Muscle of arm (tissue), 1 donor: ENCODE measurements at regions not wholly inside any gene's neighbourhood (a gene's known extent, or its start where the extent isn't known, plus 50 kb on each side); places are given as distances from the start of the nearest gene placed in this dataset.

Experiments
- DNase-seq: peaks from one replicate; pipeline ENCODE4 v3.0.0-alpha.2; 2013

GRCh38 chr6:25066593-25066992 is 130.8 kb upstream of the RIPOR2 start:
- no peak for DNase-seq

GRCh38 chr6:25068866-25069265 is 133.1 kb upstream of the RIPOR2 start:
- DNase-seq: no peak

DNA sequence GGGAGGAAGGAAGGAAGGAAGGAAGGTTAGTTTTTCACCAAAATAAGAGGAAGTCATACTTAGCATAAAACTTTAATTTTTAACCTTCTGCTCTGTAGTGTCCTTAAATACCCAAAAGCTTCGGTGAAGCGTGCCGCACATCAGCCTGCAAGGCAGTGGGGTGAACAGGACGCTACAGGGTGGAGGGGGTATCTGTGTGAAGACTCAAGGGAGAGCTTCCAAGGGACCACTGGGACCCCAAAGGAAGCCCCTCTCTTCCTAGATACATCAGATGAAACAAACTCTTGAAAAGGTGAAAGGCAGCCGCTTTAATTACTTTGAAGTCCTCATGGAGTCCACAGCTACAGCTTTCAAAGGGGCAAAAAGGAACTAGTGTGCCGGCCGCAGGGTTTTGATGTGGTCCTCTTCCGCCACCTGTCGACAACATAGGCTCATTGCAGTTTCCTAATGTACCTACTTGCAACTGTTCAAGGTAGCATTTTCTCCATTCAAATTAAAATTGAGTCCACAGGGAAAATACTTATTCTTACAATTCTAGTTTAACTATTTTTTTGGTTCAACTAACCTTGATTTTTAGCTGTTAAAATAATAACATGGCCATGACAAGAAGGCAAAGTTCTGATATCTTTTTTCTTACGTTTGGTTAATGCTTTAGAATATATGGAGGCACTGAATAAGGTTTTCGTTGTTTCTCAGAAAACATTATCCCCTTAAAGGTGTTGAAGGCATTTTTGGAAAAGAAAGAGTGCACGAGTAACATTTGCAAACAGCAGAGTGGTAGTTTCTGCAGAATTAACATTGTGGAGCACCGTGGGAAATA is 135.0 kb upstream of the RIPOR2 start:
- peak; percentile 82 for DNase-seq

DNA sequence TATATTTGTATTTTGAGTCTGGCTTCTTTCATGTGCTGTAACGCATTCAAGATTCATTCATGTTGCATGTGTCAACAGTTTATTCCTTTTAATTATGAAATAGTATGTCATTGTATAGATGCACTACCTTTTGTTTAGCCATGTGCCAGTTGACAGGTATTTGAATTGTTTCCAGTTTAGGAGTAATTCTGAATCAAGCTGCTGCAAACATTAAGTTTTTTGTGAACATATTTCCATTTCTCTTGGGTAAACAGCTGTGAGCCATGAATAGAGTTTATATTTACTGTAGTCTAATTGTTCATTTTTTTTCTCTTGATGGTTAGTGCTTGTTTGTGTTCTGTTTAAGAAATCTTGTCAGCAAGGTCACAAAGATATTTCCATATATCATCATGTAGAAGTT is 142.4 kb upstream of the RIPOR2 start:
- DNase-seq: no peak

GRCh38 chr6:25083784-25084507 is 148.2 kb upstream of the RIPOR2 start:
- no peak for DNase-seq

DNA sequence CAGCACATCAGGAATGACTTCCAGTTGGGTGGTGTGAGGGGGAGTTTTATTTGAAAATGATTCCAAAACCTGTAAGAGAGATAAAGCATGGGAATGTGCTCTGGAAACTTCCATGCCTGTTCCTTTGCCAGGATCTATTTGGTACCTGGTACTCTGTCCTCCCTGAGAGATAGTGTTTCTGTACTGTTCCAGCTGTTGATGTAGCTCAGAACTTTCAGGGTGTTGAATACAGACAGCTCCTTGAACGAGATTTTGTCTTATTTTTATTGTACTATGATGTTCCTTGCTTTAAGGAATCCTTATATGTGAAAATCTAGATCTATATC is 148.7 kb upstream of the RIPOR2 start:
- no peak for DNase-seq

DNA sequence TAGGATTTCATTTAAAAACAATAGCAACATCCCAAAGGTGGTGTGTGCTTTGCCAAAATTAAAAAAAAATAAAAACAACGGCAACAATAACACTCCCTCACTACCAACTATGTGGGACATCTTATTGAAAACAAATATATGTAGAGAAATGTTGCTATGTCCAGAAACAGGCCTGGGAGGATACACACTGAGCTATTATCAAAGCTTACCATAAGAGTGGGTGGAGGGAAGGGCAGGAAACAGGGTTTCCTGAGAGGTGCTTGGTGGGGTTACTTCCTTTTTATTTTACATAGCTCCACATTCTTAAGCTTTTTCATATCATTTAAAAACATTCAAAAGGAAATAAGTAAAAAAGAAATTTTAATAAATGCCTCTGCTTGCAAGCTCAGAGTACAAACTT is 150.0 kb upstream of the RIPOR2 start:
- DNase-seq: peak; percentile 22

GRCh38 chr6:25086500-25087091 is 150.8 kb upstream of the RIPOR2 start:
- DNase-seq: no peak

DNA sequence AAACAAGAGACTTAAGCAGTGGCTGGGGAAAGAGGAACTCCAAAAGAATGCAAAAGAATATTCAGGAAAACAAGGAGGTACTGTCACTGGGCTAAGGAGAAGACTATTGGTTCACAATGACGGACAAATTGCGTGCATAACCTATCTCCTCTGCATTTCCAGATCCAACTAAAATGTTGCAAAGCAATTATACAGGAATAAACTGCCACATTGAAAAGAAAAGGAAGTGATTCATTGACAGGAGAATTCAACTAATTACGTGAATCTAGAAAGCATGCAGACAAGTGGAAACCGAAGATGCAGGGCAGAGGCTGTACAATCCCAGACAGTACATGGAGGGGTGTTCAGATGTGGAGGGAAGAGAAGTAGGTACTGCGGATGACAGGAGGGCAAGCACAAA is 152.8 kb upstream of the RIPOR2 start:
- no peak for DNase-seq

DNA sequence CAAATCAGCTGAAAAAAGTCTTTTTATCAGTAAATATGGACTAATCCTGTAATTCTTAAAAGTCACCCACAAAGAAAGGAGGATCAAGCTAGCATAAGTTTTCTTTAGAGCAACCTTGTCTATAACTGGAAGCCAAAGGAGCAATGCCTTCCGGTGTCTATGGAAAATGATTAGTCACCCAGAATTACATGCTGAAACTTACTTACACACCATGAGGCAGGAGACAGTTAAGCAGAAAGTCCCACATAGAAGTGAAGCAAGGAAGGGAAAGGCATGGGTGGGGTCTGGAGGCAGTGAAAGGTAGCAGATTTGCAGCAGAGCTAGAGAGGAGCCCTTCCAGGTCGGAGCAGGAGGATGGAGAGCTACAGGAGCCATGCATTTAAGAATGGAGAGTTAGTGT is 153.7 kb upstream of the RIPOR2 start:
- no peak for DNase-seq

DNA sequence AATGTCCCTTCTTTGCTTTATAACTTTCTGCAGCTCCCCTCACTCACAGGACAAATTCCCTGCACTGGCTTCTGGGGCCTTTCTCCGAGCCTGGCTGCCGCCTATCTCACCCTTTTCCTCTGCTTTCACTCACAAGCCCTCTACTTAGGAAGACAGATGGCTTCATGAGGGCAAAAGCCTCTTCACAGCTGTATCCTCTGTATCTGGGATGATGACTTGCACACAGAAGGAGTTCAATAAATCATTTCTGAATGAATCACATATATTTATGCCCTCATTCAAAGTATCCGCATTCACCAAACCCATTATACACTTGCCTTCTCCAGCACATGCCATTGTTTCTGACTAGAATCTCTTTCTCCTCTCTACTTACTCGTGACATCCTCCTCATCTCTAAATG is 159.0 kb upstream of the RIPOR2 start:
- DNase-seq: no peak

GRCh38 chr6:25100288-25100687 is 164.5 kb upstream of the RIPOR2 start:
- DNase-seq: no peak

DNA sequence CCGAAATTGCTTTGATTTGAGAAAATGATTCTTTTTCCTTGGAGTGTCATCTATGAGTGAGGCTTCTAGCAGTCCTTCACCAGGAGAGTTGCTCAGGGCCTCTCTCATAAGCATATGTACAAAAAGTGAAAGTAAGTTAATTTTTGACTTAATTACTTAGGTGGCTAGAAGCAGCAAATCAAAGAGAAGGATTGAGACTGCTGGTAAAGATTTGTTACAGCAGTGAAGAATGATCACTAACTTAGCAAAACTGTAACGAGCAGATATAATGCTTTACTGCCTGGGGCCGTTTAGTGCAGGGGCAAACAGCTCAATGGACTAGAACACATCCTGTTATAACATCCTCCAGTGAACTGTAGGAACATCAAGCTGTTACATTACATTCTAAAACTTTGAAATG is 167.8 kb upstream of the RIPOR2 start:
- no peak for DNase-seq

GRCh38 chr6:25105070-25105925 is 169.5 kb upstream of the RIPOR2 start:
- no peak for DNase-seq

- no peak for DNase-seq
Observed at GRCh38 chr6:25107218-25107617, 171.5 kb upstream of the RIPOR2 start.

DNA sequence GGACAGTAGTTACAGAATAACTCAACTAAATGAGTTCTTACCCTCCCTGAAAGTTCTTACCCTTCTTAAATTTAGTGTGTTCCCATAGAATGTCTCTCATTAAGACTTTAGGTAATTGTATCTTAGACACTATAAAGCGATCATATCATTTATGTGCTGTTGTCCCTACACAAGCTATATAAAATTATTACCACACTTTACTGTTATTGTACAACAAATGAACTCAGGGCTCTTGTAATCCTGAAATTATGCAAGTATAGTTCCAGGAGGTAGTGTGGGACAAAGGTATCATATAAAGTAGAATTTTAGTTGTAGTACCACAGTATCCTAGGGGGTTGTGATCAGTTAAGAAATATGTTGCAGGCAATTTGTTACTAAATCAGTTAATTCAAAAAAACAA is 167.4 kb upstream of the CARMIL1 start:
- no peak for DNase-seq

DNA sequence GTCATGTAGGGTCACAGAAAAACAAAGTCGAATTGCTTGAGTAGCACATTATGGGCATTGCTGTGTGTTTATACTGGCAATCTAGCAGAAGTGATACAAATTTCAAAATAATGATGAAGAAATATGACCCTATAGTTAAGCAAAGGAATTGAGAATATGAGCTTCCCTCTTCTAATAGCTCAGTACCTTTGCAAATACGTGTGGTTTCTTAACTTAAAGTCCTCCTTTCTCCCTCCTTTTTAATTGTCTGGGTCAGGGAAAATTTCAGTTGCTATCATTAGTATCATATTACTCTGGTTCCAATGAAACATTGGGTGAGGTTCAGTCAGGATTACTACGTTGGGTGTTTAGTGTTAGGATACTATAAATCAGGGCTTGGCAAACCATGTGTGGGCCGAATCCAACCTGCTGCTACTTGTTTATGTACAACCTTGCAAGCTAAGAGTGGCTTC is 166.8 kb upstream of the CARMIL1 start:
- no peak for DNase-seq

DNA sequence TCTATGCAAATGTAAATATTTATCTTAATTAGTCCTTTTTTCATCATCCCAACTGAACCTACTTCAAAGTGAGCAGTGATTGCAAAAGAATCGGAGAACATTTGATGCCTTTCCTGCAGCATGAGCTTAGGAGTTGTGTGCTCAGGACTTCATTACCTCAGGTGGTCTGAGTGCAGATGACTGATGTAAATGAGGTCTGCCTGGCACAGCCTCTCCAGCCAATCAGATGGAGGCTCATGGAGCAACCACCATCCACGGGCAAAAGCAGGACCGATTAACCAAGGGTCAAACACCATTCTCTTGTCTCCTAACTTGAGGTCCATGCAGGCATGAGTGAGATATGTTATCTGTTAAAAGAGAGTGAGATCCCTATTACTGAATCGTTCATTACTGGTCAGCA is 165.7 kb upstream of the CARMIL1 start:
- no peak for DNase-seq

DNA sequence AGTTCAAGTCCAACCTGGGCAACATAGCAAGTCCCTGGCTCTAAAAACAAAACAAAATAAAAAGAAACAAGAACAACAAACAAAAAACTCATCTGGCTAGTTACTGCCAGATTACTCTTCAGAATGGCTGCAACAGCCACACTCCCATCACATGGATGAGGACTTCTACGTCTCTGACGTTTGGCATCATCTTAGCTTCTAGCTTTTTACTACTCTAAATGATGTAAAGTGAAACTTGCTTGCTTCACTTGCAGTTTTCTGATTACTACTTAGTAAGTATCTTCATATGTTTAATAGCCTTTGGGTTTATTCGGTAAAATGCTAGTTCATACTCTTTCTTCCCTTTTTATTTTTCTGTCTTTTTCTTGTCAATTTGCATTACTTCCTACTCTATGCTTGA is 161.1 kb upstream of the CARMIL1 start:
- DNase-seq: no peak

DNA sequence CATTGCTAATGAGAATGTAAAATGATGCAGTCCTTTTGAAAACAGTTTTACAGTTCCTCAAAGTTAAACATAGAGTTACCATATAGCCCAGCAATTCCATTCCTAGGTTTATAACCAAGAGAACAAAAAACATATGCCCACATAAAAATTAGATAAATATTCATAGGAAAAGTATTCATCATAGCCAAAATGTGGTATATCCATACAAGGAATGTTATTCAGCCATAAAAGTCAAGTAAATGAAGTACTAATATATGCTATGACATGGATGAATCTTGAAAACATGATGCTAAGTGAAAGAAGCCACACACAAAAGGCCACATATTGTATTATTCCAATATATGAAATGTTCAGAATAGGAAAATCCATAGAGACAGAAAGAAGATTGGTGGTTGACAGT is 158.0 kb upstream of the CARMIL1 start:
- DNase-seq: no peak

DNA sequence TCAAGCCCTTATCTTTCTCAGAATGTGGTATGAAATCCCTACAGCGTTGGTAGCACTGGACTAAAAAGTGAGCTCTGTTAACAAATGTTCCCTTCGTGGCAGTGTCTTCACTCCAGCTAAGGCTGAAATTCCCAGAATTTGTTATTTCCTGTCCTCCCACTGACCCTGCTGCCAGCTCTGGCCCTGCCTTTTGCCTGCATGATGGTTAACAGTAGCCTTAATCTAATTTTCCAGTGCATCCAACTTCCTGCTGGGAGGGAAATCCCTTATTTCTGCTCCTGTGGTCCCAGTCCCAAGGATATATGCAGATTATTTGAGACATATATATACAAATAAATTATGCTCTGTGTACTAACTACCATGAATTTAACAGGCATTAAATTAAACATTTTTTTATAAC is 157.2 kb upstream of the CARMIL1 start:
- DNase-seq: no peak

DNA sequence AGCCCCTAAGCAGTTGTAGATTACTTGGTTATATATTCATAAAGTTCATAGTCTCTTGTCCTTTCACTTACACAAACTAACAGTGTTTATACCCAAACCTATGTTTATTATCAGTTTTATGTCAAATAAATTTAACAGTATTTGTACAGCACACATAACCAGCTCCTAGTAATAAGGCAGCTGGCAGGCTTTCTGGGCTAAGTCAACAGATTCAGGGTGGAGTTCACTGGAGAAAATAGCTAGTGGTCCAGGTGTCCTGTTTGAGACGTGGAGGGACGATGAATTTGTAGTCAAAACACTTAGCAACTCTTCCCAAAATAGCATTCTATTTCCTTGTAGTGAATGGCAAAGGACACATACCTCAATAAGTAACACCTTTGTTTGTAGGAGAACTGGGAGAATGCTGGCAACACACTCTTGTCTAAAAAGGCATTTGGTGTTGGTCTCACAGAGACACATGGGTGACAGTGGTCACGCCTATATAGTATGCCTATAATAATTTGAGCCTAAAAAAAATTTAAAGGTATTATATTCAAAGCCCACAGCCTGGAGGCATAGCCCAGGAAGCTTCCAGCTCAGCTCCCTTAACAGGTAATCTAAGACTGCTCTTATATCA is 156.4 kb upstream of the CARMIL1 start:
- DNase-seq: no peak
